Activated CD4-positive, alpha-beta T cell treated with anti-CD3 and anti-CD28 coated beads, Interleukin-2, Interleukin-6, amounts not matched to agents 100 ng/mL and 50 ng/mL, durations not matched to agents 16 hours and 8 hours (primary cell): ENCODE measurements at regions not wholly inside any gene's neighbourhood (a gene's known extent, or its start where the extent isn't known, plus 50 kb on each side); places are given as distances from the start of the nearest gene placed in this dataset.
"Not testable (repeated sequence)": the region's sequence is repeated elsewhere in the genome, so short reads cannot be mapped to it uniquely, and the experiment has no call there.

Experiments
- DNase-seq: peaks from one replicate; pipeline ENCODE4 v3.0.0-alpha.2; 2020

- not testable (repeated sequence) for DNase-seq
Observed at GRCh38 chr4:190118519-190118918, 54.2 kb downstream of the DBET start.

DNA sequence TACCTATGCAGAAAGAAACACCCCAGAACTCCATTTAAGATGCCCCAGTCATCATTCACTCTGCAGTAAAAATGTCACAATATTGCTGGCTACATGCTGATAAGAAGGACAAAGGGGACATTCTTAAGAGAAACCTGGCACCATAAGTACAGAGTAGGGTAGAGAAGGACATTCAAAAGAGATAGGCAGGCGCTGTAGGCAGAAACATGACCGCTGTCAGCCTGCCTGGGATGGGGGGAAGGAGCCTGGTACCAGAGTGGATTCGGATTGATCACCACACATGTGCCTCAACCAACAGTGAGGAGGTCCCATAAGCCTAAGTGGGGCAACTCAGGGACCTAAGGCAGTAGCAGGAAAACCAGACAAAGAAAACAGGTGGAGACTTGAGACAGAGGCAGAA is 54.1 kb upstream of the DUX4 start:
- not testable (repeated sequence) for DNase-seq

DNA sequence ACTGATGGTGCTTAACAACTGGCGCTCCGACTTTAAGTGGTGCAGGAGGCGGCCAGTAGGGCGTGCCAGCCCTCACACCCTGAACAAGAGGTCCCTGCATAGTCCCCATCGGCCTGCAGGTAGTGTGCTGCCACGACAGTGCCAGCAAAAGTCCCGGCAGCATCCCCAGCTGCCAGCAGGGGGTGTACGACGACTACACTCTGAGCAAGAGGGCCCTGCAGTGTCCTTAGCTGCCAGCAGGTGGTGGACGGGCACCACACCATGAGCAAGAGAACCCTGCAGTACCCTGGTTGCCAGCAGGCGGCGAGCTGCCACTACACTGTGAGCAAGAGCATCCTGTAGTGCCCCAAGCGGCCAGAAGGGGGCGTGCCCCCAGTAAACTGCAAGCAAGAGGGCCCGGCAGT is 53.5 kb upstream of the DUX4 start:
- peak; percentile 25 for DNase-seq

DNA sequence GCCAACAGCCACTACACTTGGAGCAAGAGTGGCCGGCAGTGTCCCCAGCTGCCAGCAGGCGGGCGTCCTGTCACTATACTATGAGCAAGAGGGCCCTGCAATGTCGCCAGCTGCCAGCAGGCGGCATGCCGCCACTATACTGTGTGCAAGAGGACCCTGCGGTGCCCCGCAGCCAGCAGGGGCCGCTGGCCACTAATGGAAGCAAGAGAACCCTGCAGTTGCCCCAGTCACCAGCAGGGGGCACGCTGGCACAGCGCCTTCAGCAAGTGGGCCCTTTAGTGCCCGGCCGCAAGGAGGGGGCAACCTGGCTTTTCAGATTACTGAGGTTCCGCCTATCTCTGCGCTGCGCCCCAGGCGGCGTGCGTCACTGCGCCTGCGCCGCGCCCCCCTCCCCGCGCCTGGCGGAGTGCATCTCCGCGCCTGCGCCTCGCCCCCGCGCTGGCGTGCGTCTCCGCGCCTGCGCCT is 53.0 kb upstream of the DUX4 start:
- peak; percentile 18 for DNase-seq

DNA sequence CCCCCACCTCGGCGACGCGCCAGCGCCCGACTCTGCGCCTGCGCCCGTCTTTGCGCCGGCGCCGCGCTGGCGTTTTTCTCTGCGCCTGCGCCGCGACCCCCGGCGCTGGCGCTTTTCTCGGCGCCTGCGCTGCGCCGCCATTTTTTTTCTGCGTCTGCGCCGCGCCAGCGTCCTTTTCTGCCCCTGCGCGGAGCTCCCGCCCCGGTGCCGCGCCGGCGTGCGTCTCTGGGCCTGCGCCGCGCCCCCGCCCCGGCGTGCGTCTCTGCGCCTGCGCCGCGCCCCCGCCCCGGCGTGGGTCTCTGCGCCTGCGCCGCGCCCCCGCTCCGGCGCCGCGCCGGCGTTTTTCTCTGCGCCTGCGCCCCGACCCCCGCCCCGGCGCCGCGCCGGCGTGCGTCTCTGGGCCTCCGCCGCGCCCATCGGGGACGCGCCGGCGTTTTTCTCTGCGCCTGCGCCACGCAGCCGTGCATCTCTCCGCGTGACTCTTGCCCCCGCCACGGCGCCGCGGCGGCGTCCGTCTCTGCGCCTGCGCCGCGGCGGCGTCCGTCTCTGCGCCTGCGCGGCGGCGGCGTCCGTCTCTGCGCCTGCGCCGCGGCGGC is 52.4 kb upstream of the DUX4 start:
- not testable (repeated sequence) for DNase-seq

DNA sequence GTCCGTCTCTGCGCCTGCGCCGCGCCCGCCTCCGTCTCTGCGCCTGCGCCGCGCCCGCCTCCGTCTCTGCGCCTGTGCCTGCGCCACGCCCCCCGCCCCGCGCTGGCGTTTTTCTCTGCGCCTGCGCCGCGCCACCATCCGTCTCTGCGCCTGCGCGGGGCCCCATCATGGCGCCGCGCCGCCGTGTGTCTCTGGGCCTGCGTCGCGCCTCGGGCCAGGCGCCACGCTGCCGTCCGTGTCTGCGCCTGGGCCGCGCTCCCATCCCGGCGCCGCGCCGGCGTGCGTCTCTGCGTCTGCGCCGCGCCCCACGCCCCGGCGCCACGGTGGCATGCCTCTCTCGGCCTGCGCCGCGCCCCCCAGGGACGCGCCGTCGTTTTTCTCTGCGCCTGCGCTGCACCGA is 51.8 kb upstream of the DUX4 start:
- no peak for DNase-seq

GRCh38 chr4:190122161-190123142 is 51.1 kb upstream of the DUX4 start:
- peak; percentile 53 for DNase-seq
